Kidney (tissue), 13 donors: ENCODE measurements at regions not wholly inside any gene's neighbourhood (a gene's known extent, or its start where the extent isn't known, plus 50 kb on each side); places are given as distances from the start of the nearest gene placed in this dataset.

Experiments
- DNase-seq, 5 donors: peaks; one replicate each; pipeline ENCODE4 v3.0.0-alpha.2; 2013 to 2020
- FAIRE-seq: peaks from 2 replicates; lab custom pipeline; 2012; peaks lifted over from hg19 to GRCh38; lab: Jason Lieb, UNC
- H3K27ac ChIP-seq, 2 donors: one replicate each; pipeline ENCODE4 v1.7.0; 2013; ENCODE audit warnings: low read depth in 2 of 2, low read length in 2 of 2, inconsistent platforms in 1 of 2
- H3K27me3 ChIP-seq: one replicate; pipeline ENCODE4 v1.7.1; 2013; ENCODE audit warnings: low read length, inconsistent platforms; ENCODE audit not compliant: control insufficient read depth, insufficient read depth
- H3K36me3 ChIP-seq, 3 donors: one replicate each; pipeline versions ENCODE4 v1.7.0 to v1.7.1; 2013; ENCODE audit warnings: low read length in 3 of 3, control low read depth in 1 of 3, inconsistent platforms in 1 of 3; ENCODE audit not compliant: insufficient read depth in 3 of 3, control insufficient read depth in 2 of 3
- H3K4me1 ChIP-seq, 3 donors: one replicate each; pipeline versions ENCODE4 v1.7.0 to v1.7.1; 2013; ENCODE audit warnings: low read length in 3 of 3, inconsistent platforms in 1 of 3, low read depth in 1 of 3; ENCODE audit not compliant: control insufficient read depth in 2 of 3, insufficient read depth in 2 of 3
- H3K4me3 ChIP-seq, 3 donors: one replicate each; pipeline versions ENCODE4 v1.7.0 to v1.8.1; 2013; ENCODE audit warnings: low read length in 3 of 3, control low read depth in 1 of 3, inconsistent platforms in 1 of 3
- H3K9ac ChIP-seq, 3 donors: one replicate each; pipeline versions ENCODE4 v1.7.0 to v1.7.1; 2013; ENCODE audit warnings: low read length in 3 of 3, control low read depth in 1 of 3, inconsistent platforms in 1 of 3
- H3K9me3 ChIP-seq, 3 donors: one replicate each; pipeline versions ENCODE4 v1.7.0 to v1.7.1; 2013; ENCODE audit warnings: low read length in 3 of 3, control low read depth in 1 of 3, inconsistent platforms in 1 of 3; ENCODE audit not compliant: control insufficient read depth in 2 of 3, insufficient read depth in 1 of 3
- intact Hi-C: fragments of 100-400 bp; cut with DNase I; formaldehyde crosslinking; loops from one replicate; pipeline ENCODE4 v1.11.1; 2022
- TF ChIP-seq, protein P1 (sequence below): IDR thresholded peaks from 3 replicates; pipeline ENCODE4 v1.5.1; 2012; ENCODE audit warnings: mild to moderate bottlenecking, moderate library complexity, borderline replicate concordance; ENCODE audit not compliant: insufficient read depth; ENCODE audit errors: extremely low read depth
- donor health status: control.
- donor health status: control.
- donor health status: control.
- donor health status: control.
- donor health status: control.
- donor health status: DM: yes; HTN: yes; CAD: no.
- donor health status: Normal renal cell carcinoma (clear cell type).

DNA sequence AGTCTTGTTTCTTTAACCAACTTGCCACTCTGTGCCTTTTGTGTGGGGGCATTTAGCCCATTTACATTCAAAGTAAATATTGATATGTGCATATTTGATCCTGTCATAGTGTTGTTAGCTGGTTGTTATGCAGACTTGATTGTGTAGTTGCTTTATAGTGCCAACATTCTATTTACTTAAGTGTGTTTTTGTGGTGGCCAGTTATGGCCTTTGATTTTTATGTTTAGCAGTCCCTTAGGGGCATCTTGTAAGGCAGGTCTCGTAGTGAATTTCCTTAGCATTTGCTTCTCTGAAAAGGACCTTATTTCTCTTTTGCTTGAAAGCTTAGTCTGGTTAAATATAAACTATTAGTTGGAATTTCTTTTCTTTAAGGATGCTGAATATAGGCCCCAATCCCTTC, 282.8 kb upstream of the NECTIN3 start:
- Histone ChIP-seq H3K4me1 (no peaks in the 10 kb centered on the region), H3K27me3 (no peaks in the 10 kb centered on the region), H3K36me3 (no peaks in the 10 kb centered on the region), H3K4me3 (no peak overlapping the region), H3K9ac (no peak overlapping the region), H3K9me3 (peaks cover 0 to 10% (median 0%) of the 10 kb centered on the region in 3 donors), H3K27ac (no peak overlapping the region)
- DNase-seq, result no peak
- TF ChIP-seq, protein P1, sequence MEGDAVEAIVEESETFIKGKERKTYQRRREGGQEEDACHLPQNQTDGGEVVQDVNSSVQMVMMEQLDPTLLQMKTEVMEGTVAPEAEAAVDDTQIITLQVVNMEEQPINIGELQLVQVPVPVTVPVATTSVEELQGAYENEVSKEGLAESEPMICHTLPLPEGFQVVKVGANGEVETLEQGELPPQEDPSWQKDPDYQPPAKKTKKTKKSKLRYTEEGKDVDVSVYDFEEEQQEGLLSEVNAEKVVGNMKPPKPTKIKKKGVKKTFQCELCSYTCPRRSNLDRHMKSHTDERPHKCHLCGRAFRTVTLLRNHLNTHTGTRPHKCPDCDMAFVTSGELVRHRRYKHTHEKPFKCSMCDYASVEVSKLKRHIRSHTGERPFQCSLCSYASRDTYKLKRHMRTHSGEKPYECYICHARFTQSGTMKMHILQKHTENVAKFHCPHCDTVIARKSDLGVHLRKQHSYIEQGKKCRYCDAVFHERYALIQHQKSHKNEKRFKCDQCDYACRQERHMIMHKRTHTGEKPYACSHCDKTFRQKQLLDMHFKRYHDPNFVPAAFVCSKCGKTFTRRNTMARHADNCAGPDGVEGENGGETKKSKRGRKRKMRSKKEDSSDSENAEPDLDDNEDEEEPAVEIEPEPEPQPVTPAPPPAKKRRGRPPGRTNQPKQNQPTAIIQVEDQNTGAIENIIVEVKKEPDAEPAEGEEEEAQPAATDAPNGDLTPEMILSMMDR, result no peak
- intact Hi-C loops, result no loop called here
- FAIRE-seq, result no peak

- FAIRE-seq (no peak), DNase-seq (no peak)
- Histone ChIP-seq H3K9me3 (peaks cover 0 to 10% (median 0%) of the 10 kb centered on the region in 3 donors), H3K4me3 (no peak overlapping the region), H3K4me1 (no peaks in the 10 kb centered on the region), H3K36me3 (no peaks in the 10 kb centered on the region), H3K9ac (no peak overlapping the region), H3K27me3 (no peaks in the 10 kb centered on the region), H3K27ac (no peak overlapping the region)
- intact Hi-C loops, result no loop called here
- TF ChIP-seq, protein P1, result no peak
Observed at GRCh38 chr3:110789315-110789714, 282.3 kb upstream of the NECTIN3 start.

DNA sequence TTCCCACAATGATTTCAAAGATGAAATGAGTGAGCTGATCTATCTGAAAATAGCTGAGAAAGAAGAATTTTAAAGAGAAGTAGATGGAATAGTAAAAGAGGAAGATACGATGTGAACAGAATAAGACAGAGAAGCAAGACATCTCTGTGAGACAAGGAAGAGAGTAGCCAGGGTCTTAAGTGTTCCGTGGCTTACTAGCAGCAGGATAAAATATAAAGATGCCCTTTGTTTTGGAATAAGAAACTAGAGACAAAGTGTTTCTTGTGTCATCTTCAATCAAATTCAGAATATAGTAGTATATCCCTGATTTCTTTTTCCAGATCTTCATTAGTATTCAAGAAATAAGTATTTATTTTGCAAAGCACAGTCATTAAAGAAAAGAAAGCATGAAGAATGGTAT, 281.0 kb upstream of the NECTIN3 start:
- DNase-seq (no peak), FAIRE-seq (no peak)
- intact Hi-C loops, result no loop called here
- H3K4me3 ChIP-seq, result no peak overlapping the region
- H3K4me1 ChIP-seq, result no peaks in the 10 kb centered on the region
- no peaks in the 10 kb centered on the region for H3K36me3 ChIP-seq
- no peak overlapping the region for H3K27ac ChIP-seq
- H3K27me3 ChIP-seq, result no peaks in the 10 kb centered on the region
- no peak overlapping the region for H3K9ac ChIP-seq
- H3K9me3 ChIP-seq, result peaks cover 0 to 5% (median 0%) of the 10 kb centered on the region in 3 donors
- TF ChIP-seq, protein P1, result no peak
